ENCODE measurements at regions not wholly inside any gene's neighbourhood (a gene's known extent, or its start where the extent isn't known, plus 50 kb on each side); places are given as distances from the start of the nearest gene placed in this dataset.

DNA sequence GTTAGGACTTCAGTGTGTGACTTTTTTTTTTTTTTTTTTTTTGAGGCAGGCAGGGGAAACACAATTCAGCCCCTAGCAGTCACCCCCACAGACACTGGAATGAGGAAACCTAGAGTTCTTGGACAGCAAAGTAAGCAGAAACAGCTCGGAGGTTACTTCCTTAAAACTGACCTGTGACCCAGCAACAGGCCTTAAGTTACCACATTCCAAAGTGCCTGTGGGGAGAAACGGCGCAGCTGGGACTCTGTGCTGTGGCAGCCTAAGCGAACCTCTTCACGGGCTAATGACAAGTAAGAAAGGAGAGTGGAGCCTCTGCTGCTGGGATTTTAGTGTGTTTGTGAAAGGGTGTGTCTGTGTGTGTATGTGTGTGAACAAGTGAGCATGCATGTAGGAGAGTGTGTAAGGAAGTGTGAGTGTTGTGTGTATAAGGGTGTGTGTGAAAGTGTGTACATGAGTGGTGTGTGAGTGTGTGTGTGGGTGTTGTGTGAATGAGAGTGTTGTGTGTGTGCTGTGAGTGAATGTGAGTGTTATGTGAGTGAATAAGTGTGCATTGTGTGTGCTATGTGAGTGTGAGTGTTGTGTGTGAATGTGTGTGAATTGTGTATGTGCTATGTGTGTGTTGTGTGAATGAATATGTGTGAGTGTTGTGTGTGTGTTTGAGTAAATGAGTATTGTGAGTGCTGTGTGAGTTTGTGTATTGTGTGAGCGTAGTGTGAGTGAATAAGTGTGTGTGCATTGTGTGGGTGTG lies 180.8 kb downstream of the BRINP2 start:
- TF ChIP-seq POLR2A (IDR thresholded peaks at IDR 0.05; ENCODE audit: low read depth, low read length) (no peak), RAD21 (IDR thresholded peaks at IDR 0.05; ENCODE audit: low read length) (no peak), ELK1 (IDR thresholded peaks at IDR 0.05; ENCODE audit: borderline replicate concordance, low read depth, low read length) (no peak), CEBPB (IDR thresholded peaks at IDR 0.05; ENCODE audit: low read depth, low read length) (no peak), SMC3 (IDR thresholded peaks at IDR 0.05; ENCODE audit: low read depth, low read length) (no peak), MXI1 (IDR thresholded peaks at IDR 0.05; ENCODE audit: borderline replicate concordance, low read depth, low read length) (no peak), FOS (IDR thresholded peaks at IDR 0.05; ENCODE audit: low read depth, low read length) (no peak), RFX5 (IDR thresholded peaks at IDR 0.05; ENCODE audit: low read depth, low read length) (no peak), NFE2L2 (IDR thresholded peaks at IDR 0.05; ENCODE audit: low read depth, low read length) (no peak), CHD1 (IDR thresholded peaks at IDR 0.05; ENCODE audit: low read depth, low read length) (no peak)
- TF ChIP-seq, protein P1, sequence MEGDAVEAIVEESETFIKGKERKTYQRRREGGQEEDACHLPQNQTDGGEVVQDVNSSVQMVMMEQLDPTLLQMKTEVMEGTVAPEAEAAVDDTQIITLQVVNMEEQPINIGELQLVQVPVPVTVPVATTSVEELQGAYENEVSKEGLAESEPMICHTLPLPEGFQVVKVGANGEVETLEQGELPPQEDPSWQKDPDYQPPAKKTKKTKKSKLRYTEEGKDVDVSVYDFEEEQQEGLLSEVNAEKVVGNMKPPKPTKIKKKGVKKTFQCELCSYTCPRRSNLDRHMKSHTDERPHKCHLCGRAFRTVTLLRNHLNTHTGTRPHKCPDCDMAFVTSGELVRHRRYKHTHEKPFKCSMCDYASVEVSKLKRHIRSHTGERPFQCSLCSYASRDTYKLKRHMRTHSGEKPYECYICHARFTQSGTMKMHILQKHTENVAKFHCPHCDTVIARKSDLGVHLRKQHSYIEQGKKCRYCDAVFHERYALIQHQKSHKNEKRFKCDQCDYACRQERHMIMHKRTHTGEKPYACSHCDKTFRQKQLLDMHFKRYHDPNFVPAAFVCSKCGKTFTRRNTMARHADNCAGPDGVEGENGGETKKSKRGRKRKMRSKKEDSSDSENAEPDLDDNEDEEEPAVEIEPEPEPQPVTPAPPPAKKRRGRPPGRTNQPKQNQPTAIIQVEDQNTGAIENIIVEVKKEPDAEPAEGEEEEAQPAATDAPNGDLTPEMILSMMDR (conservative IDR thresholded peaks at IDR 0.05; ENCODE audit: low read depth, low read length), result no peak
